ENCODE measurements at regions not wholly inside any gene's neighbourhood (a gene's known extent, or its start where the extent isn't known, plus 50 kb on each side); places are given as distances from the start of the nearest gene placed in this dataset.
"Not testable (repeated sequence)": the region's sequence is repeated elsewhere in the genome, so short reads cannot be mapped to it uniquely, and the experiment has no call there.

DNA sequence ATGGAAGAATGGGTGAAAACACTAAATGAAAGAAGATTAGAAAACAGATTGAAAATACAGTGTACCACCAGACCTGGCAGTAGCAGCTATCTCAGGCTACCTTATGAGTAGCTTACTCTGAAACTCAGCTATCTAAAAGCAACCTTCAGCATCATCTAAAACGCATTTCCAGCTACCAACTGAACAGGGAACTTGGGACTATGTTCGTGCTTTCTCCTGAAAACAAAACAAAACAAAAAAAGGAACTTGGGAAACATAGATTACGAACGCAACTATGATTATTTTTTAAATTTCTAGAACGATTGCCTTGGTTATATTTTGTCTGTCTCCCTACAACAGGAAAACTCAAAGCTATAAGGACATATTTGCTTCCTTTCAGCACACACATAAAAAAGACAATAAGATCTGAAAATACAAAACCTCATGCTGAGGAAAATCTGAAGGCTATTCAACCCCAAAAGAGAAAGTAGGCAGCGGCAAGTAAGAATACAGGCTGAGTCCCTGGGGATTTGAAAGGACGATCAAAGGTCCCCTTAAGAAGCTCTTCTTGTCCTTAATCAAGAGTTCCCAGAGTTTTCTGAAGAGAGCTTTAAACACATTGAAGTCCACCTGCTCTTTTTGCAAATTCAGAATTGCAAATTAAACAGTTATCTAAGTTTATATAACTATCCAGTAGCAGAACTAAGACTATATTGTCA lies 53.4 kb downstream of the OR2K2 start:
- no peak for DNase-seq (ENCODE audit: low read depth in 4 of 4, low spot score in 2 of 4)

DNA sequence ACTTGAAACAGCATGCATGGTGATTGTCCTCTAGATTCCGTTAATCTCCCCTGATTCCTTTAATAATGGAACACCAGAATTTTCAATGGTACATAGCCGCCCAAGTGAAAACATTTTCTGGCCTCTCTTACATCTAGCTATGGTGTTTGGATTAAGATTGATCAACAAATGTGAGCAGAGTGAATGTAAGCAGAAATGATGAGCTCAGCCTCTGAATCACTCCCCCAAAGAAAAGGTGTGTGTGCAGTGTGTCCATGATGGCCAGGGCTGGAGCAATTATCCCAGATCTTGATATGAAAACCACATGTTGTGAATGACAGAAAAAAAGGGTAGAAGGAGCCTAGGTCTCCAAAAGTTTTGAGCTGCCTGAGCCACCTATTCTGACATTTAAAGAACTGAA lies 55.3 kb downstream of the OR2K2 start:
- DNase-seq (ENCODE audit: low read depth in 4 of 4, low spot score in 2 of 4) = no peak

DNA sequence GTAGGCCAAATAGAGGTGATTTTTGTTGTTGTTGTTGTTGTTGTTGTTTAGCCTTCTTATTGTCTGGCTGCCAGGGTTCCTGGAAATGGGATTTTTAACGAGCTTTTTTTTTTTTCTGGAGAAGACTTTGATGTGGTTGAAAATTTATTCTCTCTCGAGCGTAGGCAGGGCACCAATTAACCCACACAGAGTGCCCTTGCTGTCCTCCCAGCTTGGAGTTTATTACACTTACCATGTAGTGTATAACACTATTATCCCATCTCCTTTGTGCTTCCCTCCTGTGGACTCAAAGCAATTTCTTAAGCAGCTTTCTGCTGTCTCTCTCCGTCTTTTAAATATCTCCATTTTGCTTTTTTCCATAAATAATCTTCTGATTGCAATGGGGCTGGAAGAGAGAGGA lies 57.4 kb downstream of the OR2K2 start:
- peak in 2 of 4 donors; percentile 9 to 12 for DNase-seq (ENCODE audit: low read depth in 4 of 4, low spot score in 2 of 4)

DNA sequence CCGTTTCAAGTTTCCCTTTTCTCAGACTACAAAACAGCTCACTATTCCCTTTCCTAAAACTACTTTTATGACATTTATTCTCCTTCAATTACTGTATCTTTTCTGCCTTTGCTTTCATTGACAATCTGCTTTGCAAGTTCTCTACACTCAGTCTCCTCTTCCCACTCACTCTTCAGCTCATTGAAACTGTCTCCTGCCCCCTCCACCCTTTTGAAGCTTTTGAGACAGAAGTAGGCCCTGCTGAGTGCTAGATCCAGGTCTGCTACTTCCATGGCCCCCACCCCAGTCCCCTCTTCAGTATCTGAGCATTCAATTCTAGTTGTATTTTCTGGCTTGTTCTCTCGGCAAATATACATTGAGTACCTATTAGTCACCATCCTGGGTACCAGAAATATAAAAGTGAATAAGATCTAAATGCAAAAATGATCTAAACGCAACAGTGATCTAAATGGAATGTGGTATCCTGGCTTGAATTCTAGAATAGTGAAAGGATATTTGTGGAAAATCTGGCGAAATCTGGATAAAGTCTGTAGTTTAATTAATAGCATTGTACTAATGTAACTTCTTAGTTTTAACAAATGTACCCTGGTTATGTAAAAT lies 58.4 kb downstream of the OR2K2 start:
- DNase-seq (ENCODE audit: low read depth in 4 of 4, low spot score in 2 of 4) = no peak

DNA sequence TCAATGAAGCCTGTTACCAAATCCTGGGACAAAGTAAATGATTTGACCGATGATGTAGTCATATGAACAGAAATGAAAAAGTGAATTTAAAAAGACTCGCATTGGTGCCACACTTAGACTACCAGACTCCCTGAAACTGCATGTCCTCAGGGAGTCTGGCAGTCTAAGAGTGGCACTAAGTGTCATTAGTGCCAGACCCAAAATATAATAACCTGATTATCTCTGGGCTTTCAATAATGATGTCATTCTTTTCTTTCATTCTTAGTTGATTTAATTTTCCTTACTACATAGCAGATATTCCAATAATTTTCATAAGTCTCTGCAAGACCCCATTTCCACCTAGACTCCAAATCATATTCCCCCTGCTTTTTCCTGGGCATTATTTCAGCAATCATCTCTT lies 59.0 kb downstream of the OR2K2 start:
- no peak for DNase-seq (ENCODE audit: low read depth in 4 of 4, low spot score in 2 of 4)

DNA sequence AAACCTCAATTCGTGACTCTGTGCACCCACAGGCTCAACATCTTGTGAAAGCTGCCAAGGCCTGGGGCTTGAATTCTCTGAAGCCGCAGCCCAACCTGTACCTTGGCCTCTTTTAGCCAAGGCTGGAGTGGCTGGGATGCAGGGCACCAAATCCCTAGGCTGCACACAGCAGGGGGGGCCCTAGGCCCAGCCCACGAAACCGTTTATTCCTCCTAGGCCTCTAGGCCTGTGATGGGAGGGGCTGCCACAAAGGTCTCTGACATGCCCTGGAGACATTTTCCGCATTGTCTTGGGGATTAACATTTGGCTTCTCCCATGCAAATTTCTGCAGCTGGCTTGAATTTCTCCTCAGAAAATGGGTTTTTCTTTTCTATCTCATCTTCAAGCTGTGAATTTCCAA lies 64.0 kb downstream of the OR2K2 start:
- DNase-seq (ENCODE audit: low read depth in 4 of 4, low spot score in 2 of 4) = not testable (repeated sequence)

DNA sequence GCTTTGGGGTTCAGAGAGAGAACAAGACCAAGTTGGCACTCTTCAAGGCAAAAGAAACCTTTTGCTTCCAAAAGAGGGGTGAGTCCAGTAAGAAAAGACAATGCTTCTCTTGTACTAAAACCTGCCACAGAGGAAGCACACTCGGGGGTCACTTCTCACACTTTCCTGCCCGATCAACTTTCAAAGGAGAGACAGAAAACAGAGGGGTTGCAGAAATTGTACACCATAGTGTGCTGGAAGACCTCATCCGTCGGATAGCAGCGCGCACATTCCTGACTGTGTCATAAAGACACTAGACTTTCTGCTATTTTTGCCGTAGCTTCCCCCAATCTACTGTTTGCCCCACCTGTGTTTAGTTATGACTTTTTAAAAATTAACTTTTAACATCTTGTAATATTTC lies 66.9 kb downstream of the OR2K2 start:
- DNase-seq (ENCODE audit: low read depth in 4 of 4, low spot score in 2 of 4) = peak in 3 of 4 donors; percentile 6 to 21 (median 7)

DNA sequence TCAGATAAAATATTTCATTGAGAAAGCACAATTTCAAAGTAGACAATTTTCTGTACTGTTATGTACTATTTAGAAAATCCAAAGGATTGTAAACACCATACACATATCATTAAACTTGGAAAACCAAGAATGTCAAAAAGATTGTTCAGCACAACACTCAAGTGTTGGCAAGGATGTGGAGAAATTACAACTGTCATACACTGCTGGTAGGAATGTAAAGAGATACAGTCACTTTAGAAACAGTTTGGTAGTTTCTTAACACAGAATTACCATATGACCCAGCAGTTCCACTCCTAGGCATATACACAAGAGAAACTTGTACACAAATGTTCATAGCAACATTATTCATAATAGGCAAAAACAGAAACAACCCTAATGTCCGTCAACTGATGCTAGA lies 71.2 kb downstream of the OR2K2 start:
- no peak for DNase-seq (ENCODE audit: low read depth in 4 of 4, low spot score in 2 of 4)

DNA sequence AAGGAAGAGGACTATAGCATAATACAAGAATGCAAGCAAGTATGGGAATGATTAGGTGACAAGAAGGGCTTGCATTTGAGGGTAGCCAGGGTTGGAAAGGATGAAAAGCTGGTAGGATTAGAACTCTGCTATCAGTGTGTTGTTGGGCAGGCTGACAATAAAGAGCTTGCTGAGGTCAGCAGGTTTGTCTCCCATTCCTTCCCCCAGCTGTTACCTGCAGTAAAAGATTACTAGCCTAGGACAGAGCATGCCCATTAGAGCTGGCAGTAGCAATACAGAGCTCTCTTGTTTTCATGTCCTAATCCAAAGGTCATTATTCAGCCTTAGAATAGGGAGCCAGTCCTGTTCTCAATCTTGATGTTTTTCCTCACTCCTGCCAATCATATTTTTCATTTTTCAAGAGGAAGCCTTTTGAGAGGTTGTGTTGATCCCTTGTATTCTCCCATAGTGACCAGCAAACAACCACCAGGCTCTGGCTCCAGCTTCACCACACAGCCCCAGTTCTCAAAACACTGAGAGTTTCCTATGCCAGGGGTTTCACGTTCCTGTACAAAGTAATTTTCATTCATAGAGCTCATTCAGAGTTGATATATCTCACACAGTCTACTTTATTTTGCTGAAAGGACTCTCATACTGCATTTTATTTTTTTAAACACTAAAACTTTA lies 71.7 kb downstream of the OR2K2 start:
- DNase-seq (ENCODE audit: low read depth in 4 of 4, low spot score in 2 of 4) = no peak

DNA sequence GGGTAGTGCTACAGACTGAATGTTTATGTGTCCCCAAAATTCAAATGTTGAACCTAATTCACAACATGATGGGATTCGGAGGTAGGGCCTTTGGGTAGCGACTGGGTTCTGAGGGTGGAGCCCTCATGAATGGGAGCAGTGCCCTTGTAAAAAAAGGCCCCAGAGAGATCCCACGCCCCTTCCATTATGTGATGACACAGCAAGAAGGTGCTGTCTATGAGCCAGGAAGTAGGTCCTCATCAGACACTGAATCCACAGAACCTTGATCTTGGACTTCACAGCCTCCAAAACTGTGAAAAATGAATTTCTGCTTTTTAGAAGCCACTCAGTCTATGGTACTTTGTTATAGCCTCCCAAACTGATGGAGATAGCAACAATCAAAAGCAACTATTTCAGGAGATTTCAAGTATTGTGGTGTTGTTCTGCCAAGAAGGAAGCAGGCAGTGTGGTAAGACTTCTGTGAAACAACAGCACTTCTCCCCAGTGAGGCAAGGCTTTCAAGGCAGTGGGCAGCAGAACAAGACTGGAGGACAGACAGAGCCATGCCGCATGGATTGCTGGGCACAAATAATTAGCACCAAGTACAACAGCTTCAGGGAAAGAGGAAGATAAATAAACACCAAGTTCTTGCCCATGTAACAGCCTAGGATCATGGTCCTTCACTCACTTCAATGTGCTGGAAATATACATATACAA lies 76.1 kb downstream of the OR2K2 start:
- no peak for DNase-seq (ENCODE audit: low read depth in 4 of 4, low spot score in 2 of 4)

DNA sequence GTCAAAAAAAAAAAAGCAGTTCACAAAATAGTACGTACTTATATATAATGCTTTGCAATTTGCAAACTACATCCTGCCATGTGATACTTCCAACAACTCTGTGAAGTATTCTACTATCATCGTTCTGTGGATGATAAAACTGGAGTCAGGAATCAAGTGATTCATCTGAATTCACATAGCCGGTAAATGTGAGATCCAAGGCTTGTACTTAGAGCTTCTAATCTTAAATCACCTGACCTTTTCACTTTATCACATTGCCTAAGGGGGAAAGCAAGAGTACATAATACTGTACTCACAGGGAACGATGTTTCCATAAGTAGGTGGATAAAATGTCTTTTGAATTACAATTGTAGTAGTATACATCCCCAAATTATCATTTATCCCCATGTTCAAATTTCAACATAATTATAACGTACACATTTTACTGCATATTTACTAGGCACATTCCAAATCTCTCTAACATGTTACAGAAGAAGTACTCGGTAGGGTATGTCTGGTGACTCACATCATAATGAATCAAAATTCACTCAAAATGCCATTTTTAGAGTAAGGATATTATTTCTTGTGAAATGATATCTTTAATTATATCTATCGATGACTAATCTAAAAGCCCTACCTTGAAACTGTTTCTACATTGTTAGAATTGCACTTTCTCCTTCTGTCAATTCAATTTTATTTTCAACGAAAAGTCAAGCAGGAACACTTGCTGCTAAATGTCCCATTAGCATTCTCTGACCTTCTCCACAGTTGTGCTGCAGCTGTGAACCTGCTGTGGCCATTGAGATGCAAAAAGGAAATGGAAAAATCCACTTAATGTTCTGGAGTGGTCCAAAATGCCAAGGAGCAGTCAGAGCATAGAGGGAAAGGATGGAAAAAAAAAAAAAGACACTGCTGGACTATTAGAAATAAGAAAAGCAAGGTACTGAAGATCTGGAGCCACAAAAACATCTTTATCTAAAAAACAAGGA lies 78.9 kb downstream of the OR2K2 start:
- DNase-seq (ENCODE audit: low read depth in 4 of 4, low spot score in 2 of 4) = no peak

DNA sequence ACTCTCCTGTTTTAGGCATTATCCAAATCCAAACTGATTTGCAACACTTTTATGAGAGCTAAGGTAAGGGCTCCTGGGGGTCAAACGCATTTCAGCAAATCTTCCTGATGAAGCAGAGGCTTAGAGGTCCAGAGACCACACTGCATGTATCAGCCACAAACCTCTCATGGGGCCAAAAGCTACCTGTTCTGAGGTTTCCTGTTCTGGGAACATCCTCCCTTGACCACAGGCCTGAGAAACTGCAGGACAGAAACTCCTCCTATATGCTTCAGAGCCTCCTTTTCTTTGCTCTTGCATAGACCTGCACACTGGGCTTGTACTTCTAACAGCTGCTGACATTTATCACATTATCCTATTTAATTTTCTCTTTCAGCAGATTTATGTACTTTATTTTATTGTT lies 92.6 kb downstream of the OR2K2 start:
- DNase-seq (ENCODE audit: low read depth in 4 of 4, low spot score in 2 of 4) = no peak

DNA sequence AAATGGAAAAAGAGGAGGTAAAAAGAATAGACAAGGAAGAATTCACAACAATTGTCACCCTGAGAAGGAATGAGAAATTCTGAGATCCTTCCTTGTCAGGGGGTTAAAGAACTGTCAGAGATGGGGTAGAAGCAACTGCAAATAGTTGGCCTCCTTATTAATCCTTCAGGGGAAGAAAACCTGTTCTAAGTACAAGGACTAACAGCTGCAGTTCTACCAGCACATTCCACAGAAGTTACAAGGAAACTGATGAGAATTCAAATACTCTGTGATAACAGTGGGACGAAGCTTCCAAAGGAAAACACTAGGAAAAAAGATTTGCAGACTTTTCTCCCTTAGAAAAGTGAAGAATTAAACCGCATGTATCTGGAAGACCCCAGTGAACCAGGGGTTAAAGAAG lies 93.7 kb downstream of the OR2K2 start:
- DNase-seq (ENCODE audit: low read depth in 4 of 4, low spot score in 2 of 4) = no peak

DNA sequence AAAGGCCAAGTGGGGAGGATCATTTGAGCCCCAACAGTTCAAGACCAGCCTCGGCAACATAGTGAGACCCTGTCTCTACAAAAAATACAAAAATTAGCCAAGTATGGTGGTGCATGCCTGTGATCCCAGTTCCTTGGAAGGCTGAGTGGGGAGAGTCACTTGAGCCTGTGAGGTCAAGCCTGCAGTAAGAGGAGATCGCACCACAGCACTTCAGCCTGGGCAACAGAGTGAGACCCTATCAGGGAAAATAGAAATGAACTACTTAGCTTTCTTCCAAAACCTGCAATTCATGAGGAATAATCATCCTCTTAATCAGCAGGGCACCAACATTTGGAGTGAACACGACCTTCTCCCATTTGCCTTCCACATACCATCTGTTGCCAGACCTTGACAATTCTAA lies 96.1 kb downstream of the OR2K2 start:
- no peak for DNase-seq (ENCODE audit: low read depth in 4 of 4, low spot score in 2 of 4)

DNA sequence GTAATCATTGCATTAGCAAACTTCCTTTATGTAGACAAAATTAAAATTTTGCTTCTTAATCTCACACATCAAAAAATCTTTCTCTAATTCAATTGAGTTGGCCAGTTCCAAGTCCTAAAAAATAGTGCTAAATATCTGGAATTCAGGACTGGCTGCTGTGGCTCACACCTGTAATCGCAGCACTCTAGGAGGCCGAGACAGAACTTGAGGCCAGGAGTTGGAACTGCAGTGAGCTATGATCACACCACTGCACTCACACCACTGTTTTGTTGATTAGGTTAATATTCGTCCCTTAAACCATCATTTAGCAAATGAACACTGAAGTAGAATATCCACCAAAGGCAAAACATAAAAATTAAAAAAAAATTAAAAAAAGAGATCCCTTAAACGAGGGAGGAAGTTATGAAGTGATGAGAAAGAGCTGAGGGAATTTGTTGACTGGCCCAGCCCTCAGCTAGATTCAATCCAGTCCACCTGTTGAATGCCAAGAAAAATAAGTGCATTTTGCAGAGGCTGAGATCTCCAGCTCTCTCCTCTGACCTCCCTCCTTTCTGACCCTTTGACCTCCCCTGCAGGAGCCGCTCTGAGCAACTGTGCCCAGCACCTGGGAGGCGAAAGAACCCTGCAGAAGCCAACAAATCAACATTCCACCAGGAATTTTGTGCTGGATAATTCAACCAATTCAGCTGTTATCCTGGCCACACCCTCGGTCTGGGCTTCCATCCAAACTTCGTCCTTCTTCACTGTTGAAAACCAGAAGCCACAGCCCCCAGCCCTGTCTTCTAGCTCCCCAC lies 96.8 kb downstream of the OR2K2 start:
- no peak for DNase-seq (ENCODE audit: low read depth in 4 of 4, low spot score in 2 of 4)

DNA sequence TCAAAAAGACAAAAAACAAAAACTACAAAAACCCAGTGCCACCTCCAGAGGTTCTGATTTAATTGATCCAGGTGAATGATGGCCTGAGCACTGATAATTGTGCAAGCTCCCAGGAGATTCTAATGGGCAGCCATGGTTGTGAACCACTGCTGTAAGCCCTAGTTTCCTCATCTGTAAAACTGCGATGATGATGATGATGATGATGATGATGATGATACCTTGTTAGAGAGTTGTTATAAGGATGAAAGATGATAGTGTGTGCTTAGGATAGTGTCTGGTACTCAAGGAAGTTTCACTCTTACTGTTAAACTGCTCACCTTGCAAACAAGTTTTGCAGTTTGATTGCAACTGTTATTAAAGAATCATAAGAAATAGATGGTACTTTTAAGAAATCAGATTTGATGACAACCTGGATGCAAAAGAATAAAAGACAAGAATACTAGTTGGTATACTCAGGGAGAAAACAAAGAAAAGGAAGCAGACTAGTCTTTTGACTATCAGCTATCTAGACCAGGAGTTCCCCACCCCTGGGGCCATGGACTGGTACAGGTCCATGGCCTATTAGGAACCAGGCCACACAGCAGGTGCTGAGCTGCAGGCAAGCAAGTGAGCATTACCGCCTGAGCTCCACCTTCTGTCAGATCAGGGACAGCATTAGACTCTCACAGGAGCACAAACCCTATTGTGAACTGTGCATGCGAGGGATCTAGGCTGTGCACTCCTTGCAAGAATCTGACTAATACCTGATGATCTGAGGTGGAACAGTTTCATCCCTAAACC lies 98.0 kb downstream of the OR2K2 start:
- no peak for DNase-seq (ENCODE audit: low read depth in 4 of 4, low spot score in 2 of 4)

DNA sequence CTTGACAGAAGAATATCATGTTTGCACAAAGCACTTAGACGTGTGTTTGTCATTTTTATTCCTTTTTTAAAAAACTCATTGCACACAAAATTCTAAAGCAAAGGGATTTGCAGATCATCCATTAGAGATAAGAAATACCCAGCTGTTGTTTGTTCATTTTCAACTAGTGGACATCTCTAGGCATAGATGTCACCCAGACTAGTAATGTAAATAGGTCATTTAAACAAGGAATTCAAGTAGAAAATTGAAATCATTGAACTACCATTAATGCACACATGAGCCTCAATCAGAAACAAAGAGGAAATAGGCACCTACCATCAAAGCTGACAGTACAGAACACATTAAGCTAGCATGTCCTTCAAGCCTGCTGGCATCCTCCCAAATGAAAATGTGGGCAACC lies 107.3 kb downstream of the OR2K2 start:
- DNase-seq (ENCODE audit: low read depth in 4 of 4, low spot score in 2 of 4) = no peak

DNA sequence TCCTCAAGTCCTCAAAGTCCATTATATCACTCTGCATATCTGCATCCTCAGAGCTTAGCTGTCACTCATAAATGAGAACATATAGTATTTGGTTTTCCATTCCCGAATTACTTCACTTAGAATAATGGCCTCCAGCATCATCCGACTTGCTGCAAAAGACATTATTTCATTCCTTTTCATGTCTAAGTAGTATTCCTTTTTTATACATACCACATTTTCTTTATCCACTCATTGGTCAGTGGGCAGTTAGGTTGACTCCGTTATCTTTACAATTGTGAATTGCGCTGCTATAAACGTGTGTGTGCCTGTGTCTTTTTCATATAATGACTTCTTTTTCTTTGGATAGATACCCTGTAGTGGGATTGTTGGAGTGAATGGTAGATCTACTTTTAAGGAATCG lies 117.2 kb downstream of the OR2K2 start:
- DNase-seq (ENCODE audit: low read depth in 4 of 4, low spot score in 2 of 4) = no peak

DNA sequence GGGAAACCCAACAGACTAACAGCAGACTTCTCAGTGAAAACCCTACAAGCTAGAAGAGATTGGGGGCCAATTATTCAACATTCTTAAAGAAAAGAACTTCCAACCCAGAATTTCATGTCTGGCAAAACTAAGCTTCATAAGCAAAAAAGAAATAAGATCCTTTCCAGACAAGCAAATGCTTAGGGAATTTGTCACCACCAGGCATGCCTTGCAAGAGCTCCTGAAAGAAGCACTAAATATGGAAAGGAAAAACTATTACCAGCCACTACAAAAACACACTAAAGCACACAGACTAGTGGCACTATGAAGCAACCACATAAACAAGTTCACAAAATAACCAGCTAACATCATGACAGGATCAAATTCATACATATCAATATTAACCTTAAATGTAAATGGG lies 131.1 kb downstream of the OR2K2 start:
- no peak for DNase-seq (ENCODE audit: low read depth in 4 of 4, low spot score in 2 of 4)

Data from left renal cortex interstitium (tissue), 4 donors.